Suppressor macrophage (primary cell): ENCODE measurements at regions not wholly inside any gene's neighbourhood (a gene's known extent, or its start where the extent isn't known, plus 50 kb on each side); places are given as distances from the start of the nearest gene placed in this dataset.
"Not testable (repeated sequence)": the region's sequence is repeated elsewhere in the genome, so short reads cannot be mapped to it uniquely, and the experiment has no call there.

Experiments
- DNase-seq, 4 experiments: peaks; one replicate each; pipeline ENCODE4 v3.0.0-alpha.2; 2020 to 2022

- no peak for DNase-seq
These were observed 77.8 kb downstream of the TEX36 start for GRCh38 chr10:125605167-125605566.

GRCh38 chr10:125602825-125603224, 80.1 kb downstream of the TEX36 start:
- DNase-seq: no peak

- DNase-seq: no peak
These were observed 83.8 kb downstream of the TEX36 start for GRCh38 chr10:125599194-125599593.

- DNase-seq: no peak
These were observed 87.1 kb downstream of the TEX36 start for GRCh38 chr10:125595911-125596310.

- DNase-seq: no peak
These were observed 89.3 kb downstream of the TEX36 start for GRCh38 chr10:125593644-125594043.

- DNase-seq: no peak
These were observed 90.1 kb downstream of the TEX36 start for GRCh38 chr10:125592897-125593296.

GRCh38 chr10:125591886-125592285, 91.1 kb downstream of the TEX36 start:
- no peak for DNase-seq

GRCh38 chr10:125588738-125589137, 94.2 kb downstream of the TEX36 start:
- DNase-seq: not testable (repeated sequence)

- no peak for DNase-seq
These were observed 98.0 kb downstream of the TEX36 start for GRCh38 chr10:125584954-125585353.

GRCh38 chr10:125578658-125579315, 104.2 kb downstream of the TEX36 start:
- no peak for DNase-seq

GRCh38 chr10:125575843-125576242, 107.1 kb downstream of the TEX36 start:
- no peak for DNase-seq

GRCh38 chr10:125568156-125568555, 114.8 kb downstream of the TEX36 start:
- no peak for DNase-seq

- DNase-seq: no peak
These were observed 115.4 kb downstream of the TEX36 start for GRCh38 chr10:125567529-125567928.

- DNase-seq: no peak
These were observed 117.9 kb downstream of the TEX36 start for GRCh38 chr10:125565046-125565445.

GRCh38 chr10:125564570-125564969, 118.4 kb downstream of the TEX36 start:
- no peak for DNase-seq

GRCh38 chr10:125562737-125563136, 120.2 kb downstream of the TEX36 start:
- no peak for DNase-seq

GRCh38 chr10:125560947-125561346, 122.0 kb downstream of the TEX36 start:
- no peak for DNase-seq

- DNase-seq: no peak
These were observed 123.8 kb downstream of the TEX36 start for GRCh38 chr10:125559210-125559609.

- no peak for DNase-seq
These were observed 125.0 kb downstream of the TEX36 start for GRCh38 chr10:125557801-125558505.

- no peak for DNase-seq
These were observed 125.7 kb downstream of the TEX36 start for GRCh38 chr10:125557311-125557710.

GRCh38 chr10:125556882-125557281, 126.1 kb downstream of the TEX36 start:
- DNase-seq: no peak

GRCh38 chr10:125555743-125556142, 127.2 kb downstream of the TEX36 start:
- no peak for DNase-seq

- DNase-seq: no peak
These were observed 127.7 kb downstream of the TEX36 start for GRCh38 chr10:125555267-125555666.

- no peak for DNase-seq
These were observed 128.2 kb downstream of the TEX36 start for GRCh38 chr10:125554753-125555152.
